ENCODE measurements at regions not wholly inside any gene's neighbourhood (a gene's known extent, or its start where the extent isn't known, plus 50 kb on each side); places are given as distances from the start of the nearest gene placed in this dataset.

DNA sequence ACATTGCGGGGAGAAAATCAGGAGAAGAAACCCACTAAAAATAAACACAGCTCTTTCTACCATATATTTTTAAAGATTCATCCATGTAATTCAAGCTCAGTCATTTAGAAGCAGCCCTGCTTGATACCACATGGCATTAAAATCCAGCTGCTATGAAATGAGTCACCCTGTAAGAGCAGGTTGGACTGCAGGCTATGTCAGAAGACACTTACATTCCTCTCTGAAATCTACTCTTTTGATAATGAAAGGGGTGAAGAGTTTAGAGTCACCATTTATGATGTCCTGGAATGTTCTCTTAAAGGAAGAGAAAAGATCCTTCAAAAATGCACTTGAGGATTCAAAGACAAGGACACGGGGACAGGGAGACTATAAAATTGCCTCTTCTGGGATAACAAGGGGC, 100.6 kb upstream of the APCDD1 start:
- TF ChIP-seq CTCF (IDR thresholded peaks at IDR 0.05; ENCODE audit: low read depth, low read length, poor library complexity, severe bottlenecking) (no peak), EZH2phosphoT487 (IDR thresholded peaks at IDR 0.05; ENCODE audit: borderline replicate concordance, low read length) (no peak)
